Loucy (cell line): ENCODE measurements at regions not wholly inside any gene's neighbourhood (a gene's known extent, or its start where the extent isn't known, plus 50 kb on each side); places are given as distances from the start of the nearest gene placed in this dataset.

Source experiments
- H2AFZ ChIP-seq: fragments of 200-600 bp; sonication (generic); 2 replicates; pipeline ENCODE4 v1.6.0; 2016; ENCODE audit warnings: antibody characterized with exemption, mild to moderate bottlenecking, low read length, moderate library complexity
- H3F3A ChIP-seq: fragments of 200-600 bp; 2 replicates; pipeline ENCODE4 v1.6.0; 2016; ENCODE audit warnings: antibody characterized with exemption, low read depth, mild to moderate bottlenecking
- H3K27me3 ChIP-seq: fragments of 200-600 bp; sonication (generic); 2 replicates; pipeline ENCODE4 v1.6.1; 2014; ENCODE audit warnings: low read length, mild to moderate bottlenecking; ENCODE audit not compliant: insufficient read depth, poor library complexity, severe bottlenecking
- H3K36me3 ChIP-seq: fragments of 200-600 bp; sonication (generic); 2 replicates; pipeline ENCODE4 v1.6.1; 2016; ENCODE audit warnings: low read length; ENCODE audit not compliant: insufficient read depth
- H3K4me1 ChIP-seq: fragments of 200-600 bp; sonication (generic); 2 replicates; pipeline ENCODE4 v1.5.1; 2014; ENCODE audit warnings: low read length, mild to moderate bottlenecking; ENCODE audit not compliant: insufficient read depth, poor library complexity, severe bottlenecking
- H3K4me2 ChIP-seq: fragments of 200-600 bp; sonication (generic); 2 replicates; pipeline ENCODE4 v1.6.0; 2014; ENCODE audit warnings: antibody characterized with exemption, low read length, low read depth, mild to moderate bottlenecking; ENCODE audit not compliant: poor library complexity, severe bottlenecking
- H3K4me3 ChIP-seq: fragments of 200-600 bp; sonication (generic); 2 replicates; pipeline ENCODE4 v1.5.1; 2014; ENCODE audit warnings: low read length, mild to moderate bottlenecking, mixed read lengths; ENCODE audit not compliant: poor library complexity, severe bottlenecking
- H3K79me2 ChIP-seq: fragments of 200-600 bp; sonication (generic); 2 replicates; pipeline ENCODE4 v1.6.1; 2014; ENCODE audit warnings: low read length; ENCODE audit not compliant: insufficient read depth
- H3K9ac ChIP-seq: fragments of 200-600 bp; sonication (generic); 2 replicates; pipeline ENCODE4 v1.6.0; 2014; ENCODE audit warnings: mild to moderate bottlenecking, low read depth, low read length, moderate library complexity; ENCODE audit not compliant: poor library complexity, severe bottlenecking
- H3K9me2 ChIP-seq: fragments of 200-600 bp; sonication (generic); replicated peaks from 2 replicates; pipeline ENCODE4 v1.6.1; 2016; ENCODE audit warnings: low read depth, low read length, mixed read lengths
- H3K9me3 ChIP-seq: fragments of 200-600 bp; sonication (generic); 2 replicates; pipeline ENCODE4 v1.6.1; 2014; ENCODE audit warnings: mild to moderate bottlenecking, antibody characterized with exemption, low read length, low read depth; ENCODE audit not compliant: insufficient read depth
- H4K20me1 ChIP-seq: fragments of 200-600 bp; sonication (generic); 2 replicates; pipeline ENCODE4 v1.6.0; 2014; ENCODE audit warnings: antibody characterized with exemption, low read length, mild to moderate bottlenecking; ENCODE audit not compliant: insufficient read depth, poor library complexity, severe bottlenecking
- CTCF ChIP-seq: fragments of 200-600 bp; sonication (generic); conservative IDR thresholded peaks from 2 replicates; pipeline ENCODE4 v1.5.1; 2014; ENCODE audit warnings: mild to moderate bottlenecking, antibody characterized with exemption, low read length
- EZH2phosphoT487 ChIP-seq: fragments of 200-600 bp; IDR thresholded peaks from 2 replicates; pipeline ENCODE4 v1.6.1; 2018; ENCODE audit warnings: antibody characterized with exemption, mild to moderate bottlenecking, moderate library complexity, borderline replicate concordance

GRCh38 chr3:10574101-10574620 lies 68.8 kb upstream of the ATP2B2 start:
- Histone ChIP-seq H3K36me3 (no peaks in the 10 kb centered on the region), H3K27me3 (no peaks in the 10 kb centered on the region), H4K20me1 (no peaks in the 10 kb centered on the region), H3K4me2 (no peak overlapping the region), H3K9ac (no peak overlapping the region), H3K9me3 (no peaks in the 10 kb centered on the region), H3K9me2 (no peaks in the 10 kb centered on the region), H3K4me3 (no peak overlapping the region), H2AFZ (no peak overlapping the region), H3F3A (no peaks in the 10 kb centered on the region), H3K4me1 (no peaks in the 10 kb centered on the region), H3K79me2 (no peaks in the 10 kb centered on the region)
- no peak for TF ChIP-seq EZH2phosphoT487
- no peak for TF ChIP-seq CTCF

- no peaks in the 10 kb centered on the region for H3K27me3 ChIP-seq
- H3K4me3 ChIP-seq: no peak overlapping the region
- TF ChIP-seq CTCF (no peak), EZH2phosphoT487 (no peak)
These were observed 70.3 kb upstream of the ATP2B2 start for GRCh38 chr3:10575601-10576160.

GRCh38 chr3:10577486-10577885 lies 72.1 kb upstream of the ATP2B2 start:
- Histone ChIP-seq H3K27me3 (no peaks in the 10 kb centered on the region), H3K9me3 (no peaks in the 10 kb centered on the region), H3K4me2 (no peak overlapping the region), H3K4me3 (no peak overlapping the region), H4K20me1 (no peaks in the 10 kb centered on the region), H3K9ac (no peak overlapping the region), H3K79me2 (no peaks in the 10 kb centered on the region), H3K4me1 (no peaks in the 10 kb centered on the region), H3K36me3 (no peaks in the 10 kb centered on the region), H3F3A (no peaks in the 10 kb centered on the region), H3K9me2 (no peaks in the 10 kb centered on the region), H2AFZ (no peak overlapping the region)
- TF ChIP-seq CTCF (no peak), EZH2phosphoT487 (no peak)

More at GRCh38 chr3:10575601-10576160, 70.3 kb upstream of the ATP2B2 start:
- Histone ChIP-seq H3K9me2 (no peaks in the 10 kb centered on the region), H3F3A (no peaks in the 10 kb centered on the region), H3K36me3 (no peaks in the 10 kb centered on the region), H3K4me2 (no peak overlapping the region), H3K9ac (no peak overlapping the region), H3K9me3 (no peaks in the 10 kb centered on the region), H3K4me1 (no peaks in the 10 kb centered on the region), H2AFZ (no peak overlapping the region), H4K20me1 (no peaks in the 10 kb centered on the region), H3K79me2 (no peaks in the 10 kb centered on the region)
